ENCODE measurements at regions not wholly inside any gene's neighbourhood (a gene's known extent, or its start where the extent isn't known, plus 50 kb on each side); places are given as distances from the start of the nearest gene placed in this dataset.

DNA sequence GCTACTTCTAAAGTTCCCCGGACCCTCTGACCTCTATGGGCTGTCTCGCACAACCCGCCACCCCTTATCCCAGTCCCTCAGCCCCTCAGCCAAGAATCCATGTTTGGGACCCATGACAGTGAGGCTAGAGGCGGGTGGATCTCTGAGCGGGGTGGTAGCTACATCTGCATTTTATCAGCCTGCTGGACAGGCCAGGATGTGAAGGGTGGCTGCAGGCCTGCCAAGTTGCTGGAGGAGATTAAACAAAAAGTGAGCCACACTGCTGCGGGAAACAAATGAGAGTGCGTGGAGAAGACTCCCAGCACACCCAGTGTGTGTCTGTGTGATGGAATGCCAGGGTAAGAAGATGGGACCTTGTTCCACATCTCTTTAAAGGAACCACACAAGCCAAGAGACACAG, 51.1 kb upstream of the SPATA12 start:
- TF ChIP-seq, protein P1, sequence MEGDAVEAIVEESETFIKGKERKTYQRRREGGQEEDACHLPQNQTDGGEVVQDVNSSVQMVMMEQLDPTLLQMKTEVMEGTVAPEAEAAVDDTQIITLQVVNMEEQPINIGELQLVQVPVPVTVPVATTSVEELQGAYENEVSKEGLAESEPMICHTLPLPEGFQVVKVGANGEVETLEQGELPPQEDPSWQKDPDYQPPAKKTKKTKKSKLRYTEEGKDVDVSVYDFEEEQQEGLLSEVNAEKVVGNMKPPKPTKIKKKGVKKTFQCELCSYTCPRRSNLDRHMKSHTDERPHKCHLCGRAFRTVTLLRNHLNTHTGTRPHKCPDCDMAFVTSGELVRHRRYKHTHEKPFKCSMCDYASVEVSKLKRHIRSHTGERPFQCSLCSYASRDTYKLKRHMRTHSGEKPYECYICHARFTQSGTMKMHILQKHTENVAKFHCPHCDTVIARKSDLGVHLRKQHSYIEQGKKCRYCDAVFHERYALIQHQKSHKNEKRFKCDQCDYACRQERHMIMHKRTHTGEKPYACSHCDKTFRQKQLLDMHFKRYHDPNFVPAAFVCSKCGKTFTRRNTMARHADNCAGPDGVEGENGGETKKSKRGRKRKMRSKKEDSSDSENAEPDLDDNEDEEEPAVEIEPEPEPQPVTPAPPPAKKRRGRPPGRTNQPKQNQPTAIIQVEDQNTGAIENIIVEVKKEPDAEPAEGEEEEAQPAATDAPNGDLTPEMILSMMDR (IDR thresholded peaks at IDR 0.05), result no peak
- no peak for TF ChIP-seq POLR2A (IDR thresholded peaks at IDR 0.05)
